CD1c-positive myeloid dendritic cell (primary cell): ENCODE measurements at regions not wholly inside any gene's neighbourhood (a gene's known extent, or its start where the extent isn't known, plus 50 kb on each side); places are given as distances from the start of the nearest gene placed in this dataset.

Source experiments
- DNase-seq: peaks from one replicate; pipeline ENCODE4 v3.0.0-alpha.2; 2016; ENCODE audit errors: extremely low spot score

DNA sequence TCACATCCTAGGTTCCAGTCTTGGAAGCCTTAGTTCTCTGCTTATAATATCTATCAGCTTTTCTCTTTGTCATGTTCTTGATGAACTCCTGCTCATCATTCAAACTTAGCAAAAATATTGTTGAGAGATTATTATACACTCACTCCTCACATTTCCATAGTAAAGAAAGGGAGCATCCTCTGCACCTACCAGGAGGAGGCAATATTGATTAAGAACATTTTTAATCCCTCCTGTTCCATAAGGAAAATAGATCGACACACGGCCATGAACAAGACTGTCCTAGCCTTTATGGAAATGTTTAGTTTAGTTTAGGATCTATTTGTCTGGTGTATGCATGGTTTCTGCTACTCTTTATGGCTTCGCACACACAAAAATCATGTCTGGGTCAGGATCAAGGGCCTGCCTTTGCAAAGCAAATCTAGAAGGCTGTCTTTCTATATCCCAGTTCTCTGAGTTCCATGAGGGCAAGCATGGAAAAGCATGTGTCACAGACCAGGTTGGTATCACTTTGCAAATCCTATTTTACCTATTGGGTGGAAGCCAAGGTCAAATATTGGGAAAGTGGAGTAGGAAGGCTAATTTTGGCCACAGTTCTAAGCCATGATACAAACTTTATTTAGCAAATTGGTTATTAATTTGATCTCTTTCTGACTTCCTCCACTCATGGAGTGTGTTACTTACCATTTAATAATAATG is 164.4 kb downstream of the MDFIC start:
- no peak for DNase-seq

DNA sequence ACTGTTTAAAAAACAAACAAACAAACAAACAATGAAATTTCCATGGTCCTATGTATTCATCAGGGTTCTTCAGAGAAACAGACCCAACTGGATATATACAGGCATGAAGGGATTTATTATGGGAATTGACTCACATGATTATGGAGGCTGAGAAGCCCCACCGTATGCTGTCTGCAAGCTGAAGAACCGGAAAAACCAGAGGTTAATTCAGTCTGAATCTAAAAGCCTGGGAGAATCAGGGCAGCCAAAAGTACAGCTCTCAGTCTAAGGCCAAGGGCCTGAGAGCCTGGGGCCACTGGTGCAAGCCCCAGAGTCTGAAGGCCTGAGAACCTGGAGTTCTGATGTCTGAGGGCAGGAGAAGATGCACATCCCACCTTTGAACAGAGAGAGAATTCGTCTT is 163.5 kb downstream of the MDFIC start:
- DNase-seq = no peak

DNA sequence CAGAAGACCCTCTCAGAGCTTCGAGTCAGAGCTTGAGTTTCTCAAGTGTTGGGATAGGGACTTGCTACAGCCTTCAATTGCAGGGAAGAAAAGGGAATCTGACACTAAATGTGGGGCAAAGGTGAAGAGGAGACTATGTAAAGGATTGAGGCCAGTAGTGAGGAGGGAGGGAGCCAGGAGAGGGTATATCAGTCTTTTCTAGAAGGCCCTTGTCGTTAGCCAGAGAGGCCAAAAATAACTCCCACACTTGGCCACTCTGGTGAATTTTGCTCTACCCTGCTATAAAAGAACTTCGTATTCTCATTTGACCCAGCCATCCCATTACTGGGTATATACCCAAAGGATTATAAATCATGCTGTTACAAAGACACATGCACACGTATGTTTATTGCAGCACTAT is 162.0 kb downstream of the MDFIC start:
- no peak for DNase-seq

DNA sequence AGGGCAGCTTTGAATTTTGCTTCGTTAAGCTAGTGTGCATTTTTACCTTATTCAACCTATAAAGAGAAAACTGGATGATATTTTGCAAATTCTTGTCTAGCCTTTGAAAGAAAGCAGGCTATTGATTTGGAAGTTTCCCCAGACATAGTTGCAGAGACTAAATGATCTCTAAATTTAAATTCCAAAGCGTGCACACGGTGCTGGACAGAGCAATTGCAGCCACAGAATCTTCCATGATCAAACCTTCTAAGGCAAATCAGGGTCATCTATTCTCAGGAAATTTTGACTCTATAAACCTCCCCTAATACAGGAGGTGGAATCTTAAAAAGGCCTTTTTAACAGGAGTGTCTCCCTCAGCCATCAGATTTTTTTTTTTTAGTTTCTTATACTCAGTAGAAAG is 159.9 kb downstream of the MDFIC start:
- no peak for DNase-seq

DNA sequence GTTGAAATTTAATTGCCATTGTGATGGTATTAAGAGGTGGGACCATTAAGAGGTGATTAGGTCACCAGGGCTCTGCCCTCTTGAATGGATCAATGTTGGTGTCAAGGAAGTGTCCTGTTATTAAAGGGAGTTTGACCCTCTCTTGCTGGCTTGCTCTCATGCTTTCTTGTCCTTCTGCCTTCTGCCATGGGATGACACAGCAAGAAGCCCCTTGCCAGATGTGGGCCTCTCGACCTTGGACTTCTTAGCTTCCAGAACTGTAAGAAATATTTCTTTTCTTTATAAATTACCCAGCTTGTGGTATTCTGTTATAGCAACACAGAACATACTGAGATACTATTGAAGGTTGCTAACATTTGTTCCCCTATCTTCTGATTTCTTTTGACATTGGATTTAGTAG is 157.0 kb downstream of the MDFIC start:
- DNase-seq = no peak

DNA sequence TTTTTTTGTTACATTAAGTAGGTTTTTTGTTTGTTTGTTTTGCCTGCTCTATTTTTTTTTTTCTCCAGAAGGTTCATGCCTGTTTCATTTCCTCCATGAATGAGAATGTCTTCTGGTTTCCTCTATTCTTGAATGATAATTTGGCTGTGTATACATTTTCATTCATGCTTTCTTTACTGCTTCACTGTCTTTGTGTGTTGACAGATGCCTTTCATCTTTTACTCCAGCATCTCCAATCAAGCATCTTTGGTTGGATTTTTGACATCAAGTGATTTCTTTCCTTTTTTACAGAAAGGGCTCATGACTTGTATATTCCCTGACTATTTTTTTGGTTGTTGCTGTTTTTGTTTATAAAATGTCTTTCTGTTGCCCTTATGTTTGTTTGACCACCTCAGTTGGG is 156.5 kb downstream of the MDFIC start:
- no peak for DNase-seq

DNA sequence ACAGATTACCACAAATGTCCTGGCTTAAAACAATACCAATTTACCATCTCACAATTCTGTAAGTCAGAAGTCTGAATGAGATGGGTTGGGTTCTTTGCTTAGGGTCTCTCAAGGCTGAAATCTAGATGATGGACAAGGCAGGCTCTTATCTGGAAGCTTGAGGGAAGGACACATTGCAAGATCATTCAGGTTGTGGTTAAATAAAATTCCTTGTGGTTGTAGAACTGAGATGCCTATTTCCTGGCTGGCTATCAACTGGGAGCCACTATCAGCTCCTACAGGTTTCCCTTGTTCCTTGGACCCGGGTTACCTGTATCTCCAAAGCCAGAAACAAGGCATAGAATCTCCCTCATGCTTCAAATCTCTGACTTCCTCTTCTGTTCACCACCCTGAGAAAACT is 148.4 kb downstream of the MDFIC start:
- DNase-seq = no peak
